WI38 (cell line): ENCODE measurements at regions not wholly inside any gene's neighbourhood (a gene's known extent, or its start where the extent isn't known, plus 50 kb on each side); places are given as distances from the start of the nearest gene placed in this dataset.

Experiments
- H3K4me3 ChIP-seq: 2 replicates; pipeline ENCODE4 v1.5.1; 2011; ENCODE audit warnings: low read depth, mild to moderate bottlenecking, control low read depth, low read length
- CTCF ChIP-seq: IDR thresholded peaks from 2 replicates; pipeline ENCODE4 v1.5.1; 2012; ENCODE audit warnings: low read depth, mild to moderate bottlenecking, control low read depth, low read length

- H3K4me3 ChIP-seq, result no peak overlapping the region
- TF ChIP-seq CTCF, result no peak
Observed at GRCh38 chr12:30152705-30153104, 369.0 kb upstream of the TMTC1 start.

GRCh38 chr12:30151831-30152230 is 368.1 kb upstream of the TMTC1 start:
- H3K4me3 ChIP-seq, result no peak overlapping the region
- TF ChIP-seq CTCF, result no peak

DNA sequence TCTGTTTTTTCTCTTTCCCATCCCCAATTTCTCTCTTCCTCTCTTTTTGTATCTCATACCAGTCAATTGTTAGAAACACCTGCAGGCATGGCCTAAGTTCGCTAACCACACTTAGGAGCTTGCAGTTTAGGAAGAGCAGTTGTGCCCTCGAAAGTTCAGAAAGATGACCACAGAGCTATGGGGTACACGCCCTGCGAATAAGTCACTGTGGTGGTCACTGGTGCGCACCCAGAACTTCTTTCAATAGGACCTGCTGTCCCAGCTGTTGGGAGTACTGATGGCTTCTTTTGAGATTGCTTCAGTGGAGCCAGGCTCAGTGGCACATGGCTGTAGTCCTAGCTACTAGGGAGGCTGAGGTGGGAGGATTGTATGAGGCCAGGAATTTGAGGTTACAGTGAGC is 362.8 kb upstream of the TMTC1 start:
- no peak for TF ChIP-seq CTCF

DNA sequence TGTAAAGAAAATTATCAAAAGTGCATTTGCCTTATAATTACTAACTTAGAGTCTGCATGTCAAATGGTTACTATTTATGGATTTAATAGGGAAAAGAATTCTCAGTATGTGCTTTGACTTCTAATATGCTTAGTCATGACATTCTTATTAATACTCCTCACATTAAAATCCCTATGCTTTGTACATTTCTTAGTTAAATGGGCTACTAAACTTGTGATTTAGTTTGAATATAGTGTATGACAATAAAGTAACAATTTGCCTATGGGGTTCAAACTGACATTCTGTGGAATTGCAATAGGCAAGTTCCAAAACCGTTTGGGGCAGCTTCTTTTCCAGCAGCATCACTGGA is 361.9 kb upstream of the TMTC1 start:
- TF ChIP-seq CTCF, result no peak
- no peak overlapping the region for H3K4me3 ChIP-seq

More for the DNA sequence above, 362.8 kb upstream of the TMTC1 start:
- H3K4me3 ChIP-seq, result no peak overlapping the region

GRCh38 chr12:30144777-30145683 is 361.3 kb upstream of the TMTC1 start:
- no peak overlapping the region for H3K4me3 ChIP-seq
- TF ChIP-seq CTCF, result no peak

DNA sequence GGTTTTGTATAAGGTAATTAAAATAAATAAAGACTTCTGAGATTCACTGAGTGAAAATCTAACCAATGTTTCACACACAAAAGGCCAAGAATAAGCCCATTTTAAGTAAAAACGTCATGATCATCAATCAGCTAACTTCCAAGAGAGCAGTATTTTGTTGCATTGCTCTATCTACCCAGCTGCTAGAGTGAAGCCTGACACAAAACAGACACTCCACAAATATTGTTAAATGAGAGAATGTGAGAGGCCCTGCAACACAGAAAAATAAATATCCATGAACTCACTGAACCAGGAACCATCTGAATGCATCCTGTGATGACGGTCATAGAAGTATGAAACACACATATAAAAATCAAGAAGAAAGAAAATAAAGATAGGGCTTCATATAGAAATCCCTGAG is 358.6 kb upstream of the TMTC1 start:
- H3K4me3 ChIP-seq, result no peak overlapping the region
- TF ChIP-seq CTCF, result no peak

DNA sequence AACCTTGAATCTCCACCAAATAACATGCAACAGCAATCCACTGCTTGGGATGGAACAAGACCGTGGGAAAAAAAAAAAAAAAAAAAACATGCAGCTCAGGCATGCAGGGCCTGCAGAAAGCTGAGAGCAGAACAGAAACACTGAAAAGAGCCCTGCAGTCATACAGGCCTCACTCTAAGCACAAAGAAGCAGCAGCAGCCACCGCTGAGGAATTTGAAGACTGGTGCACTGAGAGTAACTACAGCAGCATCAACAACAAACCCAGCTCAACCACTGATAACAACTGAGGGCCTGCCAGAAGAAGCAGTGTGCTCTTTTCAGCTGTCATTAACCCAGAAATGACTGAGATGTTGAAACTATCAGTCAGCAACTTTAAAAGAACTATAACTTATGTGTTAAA is 354.7 kb upstream of the TMTC1 start:
- H3K4me3 ChIP-seq, result no peak overlapping the region
- no peak for TF ChIP-seq CTCF
